HG03571 (cell line): ENCODE measurements at regions not wholly inside any gene's neighbourhood (a gene's known extent, or its start where the extent isn't known, plus 50 kb on each side); places are given as distances from the start of the nearest gene placed in this dataset.

Experiments used
- ATAC-seq: cut with Tn5 transposase; IDR thresholded peaks from one replicate; pipeline ENCODE4 v1.9.1; 2021; ENCODE audit not compliant: unreplicated experiment

DNA sequence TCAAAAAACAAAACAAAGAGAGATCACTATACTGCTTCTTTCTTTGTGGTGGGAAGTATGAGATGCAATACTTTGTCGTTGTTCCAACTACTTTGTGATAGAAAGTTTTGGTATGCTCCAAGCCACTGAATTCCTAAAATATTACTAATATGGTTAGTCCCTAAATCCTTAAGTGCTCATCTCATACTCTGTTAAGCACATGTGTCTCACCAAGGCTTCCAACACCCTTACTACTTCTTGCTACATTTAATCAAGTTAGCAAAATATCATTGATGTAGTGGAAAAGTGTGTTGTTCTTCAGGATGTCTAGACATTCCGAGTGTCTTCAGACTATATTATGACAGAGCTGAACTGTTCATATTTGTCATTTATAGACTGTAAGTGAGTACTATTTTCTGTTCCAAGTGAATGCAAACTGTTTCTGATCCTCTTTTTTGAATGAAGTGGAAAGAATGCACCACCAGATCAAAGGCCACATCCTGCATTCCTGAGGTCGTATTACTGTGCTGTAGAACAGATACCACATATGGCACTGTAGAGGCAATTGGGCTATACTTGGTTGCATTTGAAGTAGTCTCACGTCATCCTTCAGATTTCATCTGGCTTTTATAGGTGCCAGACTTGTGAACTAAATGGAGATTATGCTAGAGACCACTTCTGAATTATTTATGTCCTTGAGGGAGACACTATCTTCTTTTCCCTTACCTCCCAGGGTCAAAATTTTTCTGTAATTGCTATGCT, 298.4 kb upstream of the ZNF521 start:
- no peak for ATAC-seq

DNA sequence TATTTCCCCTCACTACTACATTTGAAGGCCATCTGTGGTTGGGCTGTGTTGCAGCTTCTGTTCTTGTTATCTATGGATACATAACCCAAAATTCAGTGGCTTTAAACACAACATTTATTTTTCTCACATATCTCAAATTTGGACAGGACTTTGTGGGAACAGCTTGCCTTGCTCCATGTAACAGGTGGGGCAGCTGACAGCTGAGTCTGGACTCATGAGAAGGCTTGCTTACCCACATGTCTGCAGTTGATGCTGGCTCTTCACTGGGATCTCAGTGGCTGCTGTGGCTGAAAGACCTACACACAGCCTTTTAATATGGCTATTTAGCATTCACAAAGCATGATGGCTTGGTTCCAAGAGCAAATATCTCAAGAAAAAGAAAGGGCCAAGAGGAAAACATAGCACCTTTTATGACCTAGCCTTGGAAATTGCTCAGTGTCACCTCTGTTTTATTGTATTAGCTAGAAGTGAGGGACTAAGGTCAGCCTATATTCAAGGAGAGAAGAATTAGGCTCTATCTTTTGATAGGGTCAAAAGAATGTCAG, 296.8 kb upstream of the ZNF521 start:
- no peak for ATAC-seq

DNA sequence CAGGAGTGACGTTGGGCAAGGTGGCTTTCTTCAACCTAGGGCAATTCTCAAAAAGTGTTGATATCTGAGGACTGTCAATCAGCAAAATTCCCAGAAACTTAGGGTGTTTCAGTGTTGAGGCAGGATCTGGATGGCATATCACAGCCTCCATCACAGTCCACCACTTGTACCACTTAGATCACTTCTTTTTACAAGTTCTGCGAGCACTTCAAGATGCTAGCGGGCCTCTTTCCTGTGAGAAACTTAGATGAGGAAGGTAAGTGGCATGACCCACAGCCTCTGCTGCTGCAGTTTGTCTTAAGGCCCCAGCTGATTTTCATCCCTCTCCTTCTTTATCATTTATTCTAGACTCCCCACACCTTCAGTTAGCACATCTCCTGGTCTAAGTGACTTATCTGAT, 295.4 kb upstream of the ZNF521 start:
- ATAC-seq: no peak

DNA sequence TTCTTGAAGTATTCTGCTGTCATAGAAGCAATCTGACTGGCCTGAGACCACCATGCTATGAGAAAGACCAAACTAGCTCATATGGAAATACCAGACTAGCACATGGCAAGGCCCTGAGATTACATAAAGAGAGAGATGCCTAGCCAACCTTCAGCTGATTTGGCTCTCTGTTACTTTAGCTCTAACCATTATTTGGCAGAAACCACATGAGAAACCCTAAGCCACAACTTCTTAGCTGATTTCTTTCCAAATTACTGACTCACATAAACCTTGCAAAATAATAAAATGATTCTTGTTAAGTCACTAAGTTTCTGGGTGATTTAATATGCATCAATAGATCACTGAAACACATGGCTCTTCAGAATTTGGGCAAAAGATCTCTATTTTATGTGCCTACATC, 295.0 kb upstream of the ZNF521 start:
- no peak for ATAC-seq

DNA sequence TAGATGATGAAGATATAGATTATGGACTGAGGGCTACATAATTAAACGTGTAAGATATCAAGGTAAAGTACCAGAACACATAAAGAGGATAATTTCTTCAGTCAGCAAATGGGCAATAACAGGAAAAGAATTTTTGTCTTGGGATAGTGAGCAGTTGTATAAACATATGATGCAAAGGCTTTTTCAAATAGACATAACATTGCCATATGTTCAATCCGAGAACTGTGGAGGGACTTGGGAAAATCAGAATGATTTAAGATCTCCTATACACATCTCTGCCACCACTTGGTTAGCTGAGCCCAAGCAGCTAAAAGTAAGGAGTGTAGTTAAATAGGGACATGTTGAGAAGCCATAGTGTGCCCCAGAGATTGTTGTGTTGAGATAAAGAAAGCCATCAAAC, 287.6 kb upstream of the ZNF521 start:
- ATAC-seq: no peak

DNA sequence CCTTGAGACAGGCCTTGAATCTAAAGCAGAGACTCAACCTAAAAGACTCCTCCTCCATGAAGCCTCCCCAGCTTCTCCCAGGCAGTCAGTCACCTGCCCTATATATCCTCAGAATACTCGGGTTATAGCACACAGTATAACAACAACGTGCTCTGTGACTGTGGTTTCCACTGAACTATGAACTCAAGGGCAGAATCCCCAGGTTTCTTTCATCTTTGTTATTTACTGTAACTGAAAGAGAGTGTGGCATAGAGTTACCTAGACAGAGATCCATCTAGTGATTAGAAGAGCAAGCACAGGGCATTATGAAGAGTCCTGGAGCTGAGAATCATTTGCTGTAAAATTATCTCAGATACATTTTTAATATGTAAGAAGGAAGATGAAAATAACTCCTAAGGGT, 281.6 kb upstream of the ZNF521 start:
- ATAC-seq: no peak

DNA sequence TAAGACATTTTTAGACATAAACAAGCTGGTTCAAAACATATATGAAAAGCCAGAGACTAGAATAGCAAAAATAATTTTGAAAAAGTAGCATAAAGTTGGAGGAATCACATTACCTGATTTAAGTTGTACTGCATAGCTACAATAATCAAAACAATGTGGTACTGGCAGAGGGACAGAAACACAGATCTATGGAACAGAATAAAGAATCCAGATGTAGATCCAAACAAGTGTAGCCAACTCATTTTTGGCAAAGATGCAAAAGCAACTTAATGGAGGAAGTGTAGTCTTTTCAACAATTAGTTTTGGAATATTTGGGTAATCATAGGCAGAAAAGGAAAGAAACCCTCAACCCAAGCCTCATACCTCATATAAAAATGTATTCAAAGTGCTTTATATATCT, 278.7 kb upstream of the ZNF521 start:
- no peak for ATAC-seq

DNA sequence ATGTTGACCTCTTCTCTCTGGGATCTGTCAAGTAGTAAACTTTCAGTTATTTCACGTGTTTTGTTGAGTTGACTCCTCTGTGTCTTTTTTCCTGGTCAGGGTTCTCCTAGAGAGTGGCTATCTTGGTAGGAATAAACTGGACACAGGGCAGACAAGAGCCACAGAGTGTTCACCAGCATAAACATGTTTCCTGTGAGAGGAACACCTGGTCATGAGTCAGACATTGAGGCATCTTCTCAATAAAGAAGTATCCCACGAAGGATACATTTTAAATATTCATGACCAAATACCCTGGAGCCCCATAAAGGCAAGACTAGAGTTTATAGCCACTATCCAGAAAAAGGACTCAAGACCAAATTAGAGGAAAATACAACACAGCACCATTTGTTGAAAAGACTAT, 269.7 kb upstream of the ZNF521 start:
- ATAC-seq: no peak

DNA sequence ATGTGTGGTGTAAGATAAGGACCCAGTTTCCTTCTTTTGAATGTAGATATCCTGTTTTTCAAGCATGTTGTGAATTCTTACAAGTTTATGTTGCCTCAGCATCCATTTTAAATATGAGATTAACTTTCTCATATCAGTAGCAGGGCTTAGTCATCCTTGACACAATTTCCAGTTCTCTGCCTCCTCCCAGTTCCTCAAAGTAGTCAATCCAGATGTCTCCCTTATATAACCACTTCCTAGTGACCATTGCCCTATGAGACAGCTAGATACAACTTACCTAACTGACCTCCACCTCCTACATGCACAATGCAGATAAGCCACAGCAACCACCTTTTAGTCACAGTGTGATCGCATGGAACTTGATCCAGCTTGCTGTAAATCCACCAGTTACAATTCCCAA, 269.2 kb upstream of the ZNF521 start:
- no peak for ATAC-seq

DNA sequence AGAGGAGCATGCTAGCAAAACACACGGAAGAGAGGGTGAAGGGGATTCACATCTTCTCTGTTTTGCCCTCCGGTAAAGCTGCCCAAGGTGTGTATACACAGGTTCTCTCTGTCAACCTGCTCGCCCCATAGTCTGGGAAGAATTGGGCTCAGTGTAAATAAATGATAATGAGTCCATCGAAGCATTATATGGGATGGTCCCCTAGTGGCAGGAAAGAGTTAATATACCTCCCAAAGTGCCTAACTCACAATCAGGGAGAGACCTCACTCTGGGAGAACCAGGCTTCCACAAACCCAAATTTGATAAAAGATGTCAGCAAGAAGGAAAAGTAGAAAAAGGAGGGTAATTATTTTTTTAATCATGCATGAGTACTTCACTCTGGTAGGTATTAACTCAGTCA, 262.2 kb upstream of the ZNF521 start:
- ATAC-seq: no peak

DNA sequence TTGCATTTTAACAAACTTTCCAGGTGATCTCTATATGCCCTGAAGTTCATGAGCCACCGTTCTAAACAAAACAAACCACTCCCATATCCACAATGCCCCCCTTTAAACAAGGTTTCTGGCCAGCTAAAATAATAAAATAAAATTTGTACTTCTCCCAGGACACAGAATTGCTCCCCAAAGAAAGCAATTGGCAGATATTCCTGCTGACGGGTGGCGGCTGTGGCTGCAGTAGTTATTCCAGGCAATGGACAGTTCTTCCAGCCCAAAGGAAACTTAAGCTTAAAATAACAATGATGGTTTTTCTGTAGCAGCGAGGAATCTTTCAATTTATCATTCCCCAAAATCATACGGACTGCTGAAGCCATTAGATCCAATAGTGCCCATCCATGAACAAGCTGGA, 260.5 kb upstream of the ZNF521 start:
- no peak for ATAC-seq

DNA sequence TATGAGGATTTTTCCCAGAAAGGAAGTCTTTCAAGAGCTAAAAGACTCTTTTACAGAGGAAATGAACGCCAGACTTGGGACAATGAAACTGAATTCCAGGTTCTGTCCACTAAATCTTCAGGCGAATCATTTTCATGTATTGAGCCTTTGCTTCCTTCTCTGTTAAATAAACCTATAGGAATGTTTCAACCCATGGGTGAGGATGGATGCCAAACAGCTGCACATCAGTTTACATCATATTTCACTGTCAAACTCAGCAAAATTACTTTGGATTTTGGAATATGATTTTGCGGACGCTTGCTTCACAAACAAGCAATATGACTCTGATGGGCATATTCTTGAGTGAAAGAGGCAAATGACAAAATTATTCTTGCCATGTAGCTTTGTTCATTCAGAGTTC, 256.1 kb upstream of the ZNF521 start:
- ATAC-seq: no peak

DNA sequence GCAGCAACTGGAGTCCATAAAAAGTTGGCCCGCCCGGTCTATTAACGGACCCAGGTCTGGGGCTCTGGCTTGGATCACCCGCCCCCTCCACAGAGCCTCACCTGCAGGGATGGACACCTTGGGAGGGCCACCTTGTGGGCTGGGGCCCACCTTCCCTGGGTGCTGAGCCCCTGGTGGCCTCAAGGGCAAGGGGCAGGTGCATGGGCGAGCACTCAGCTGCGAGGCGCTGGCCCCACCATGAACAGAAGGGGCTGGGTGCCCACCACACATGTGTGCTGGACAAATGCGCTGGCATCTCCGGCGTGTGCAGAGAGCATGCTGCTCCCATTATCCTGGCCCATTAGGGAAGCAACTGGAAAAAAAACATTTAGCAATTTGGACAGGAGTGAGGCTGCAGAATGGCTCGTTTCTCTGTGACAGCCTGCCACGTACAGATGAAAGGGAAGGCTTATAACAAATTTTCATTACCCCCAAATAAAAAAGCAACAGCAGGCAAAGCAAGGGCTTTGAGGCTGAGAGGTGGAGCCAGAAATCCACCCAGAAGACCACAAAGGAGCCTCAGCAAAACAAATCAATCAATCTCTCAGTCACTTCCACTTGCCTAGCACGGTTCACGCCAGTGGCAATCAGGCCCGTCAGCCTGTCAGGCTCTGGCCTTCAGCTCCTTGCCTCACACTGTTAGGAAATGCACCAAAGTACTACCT, 253.1 kb upstream of the ZNF521 start:
- no peak for ATAC-seq

DNA sequence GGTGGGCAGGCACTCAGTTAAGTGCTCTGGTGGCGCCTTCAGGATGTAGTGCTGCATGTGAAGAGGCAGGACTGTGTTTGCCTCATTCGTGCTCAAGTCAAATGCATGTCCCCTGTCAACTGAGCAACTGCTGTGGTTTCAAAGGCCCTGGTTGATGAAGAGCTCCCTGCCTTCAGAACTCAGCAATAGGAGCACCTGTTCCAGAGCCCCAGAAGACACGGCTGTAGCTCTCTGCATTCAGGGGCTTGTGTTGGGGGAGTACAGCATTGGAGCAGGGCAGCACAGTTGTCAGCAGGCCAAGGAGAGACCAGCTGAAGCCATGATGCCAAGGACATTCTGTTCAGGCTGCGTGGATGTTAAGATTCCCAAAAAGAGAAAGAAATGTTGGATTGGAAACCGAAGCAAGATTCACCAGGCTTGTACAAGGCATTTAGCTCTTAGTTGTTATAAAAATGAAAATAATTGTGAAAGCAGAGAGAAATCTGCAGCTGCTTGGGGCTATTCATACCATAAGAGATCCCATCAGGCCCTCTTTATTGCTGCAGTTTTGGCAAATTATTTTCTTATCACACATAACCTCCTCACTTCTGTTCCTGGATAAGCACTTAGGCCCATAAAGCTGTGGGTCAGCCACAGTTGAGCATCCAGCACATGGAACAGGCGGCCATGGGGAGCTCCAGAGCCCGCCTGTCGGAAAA, 252.4 kb upstream of the ZNF521 start:
- ATAC-seq: no peak

DNA sequence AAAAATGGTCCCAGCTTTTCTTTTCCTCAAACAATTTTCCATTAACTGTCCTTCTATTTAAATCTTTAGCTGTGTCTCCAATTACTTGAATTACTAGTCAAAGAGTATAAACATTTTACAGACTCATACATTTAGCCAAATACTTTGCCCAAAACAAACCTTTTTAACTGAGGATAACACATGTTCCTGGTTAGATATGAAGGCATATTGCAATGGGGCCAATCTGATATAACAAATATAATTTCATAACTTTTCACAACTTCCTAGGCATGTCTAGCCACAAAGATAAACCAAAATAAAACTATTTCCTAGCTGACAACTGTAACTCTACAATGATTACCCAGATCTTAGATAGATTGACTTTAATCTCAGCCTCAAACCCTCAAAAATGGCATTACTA, 247.5 kb upstream of the ZNF521 start:
- no peak for ATAC-seq

DNA sequence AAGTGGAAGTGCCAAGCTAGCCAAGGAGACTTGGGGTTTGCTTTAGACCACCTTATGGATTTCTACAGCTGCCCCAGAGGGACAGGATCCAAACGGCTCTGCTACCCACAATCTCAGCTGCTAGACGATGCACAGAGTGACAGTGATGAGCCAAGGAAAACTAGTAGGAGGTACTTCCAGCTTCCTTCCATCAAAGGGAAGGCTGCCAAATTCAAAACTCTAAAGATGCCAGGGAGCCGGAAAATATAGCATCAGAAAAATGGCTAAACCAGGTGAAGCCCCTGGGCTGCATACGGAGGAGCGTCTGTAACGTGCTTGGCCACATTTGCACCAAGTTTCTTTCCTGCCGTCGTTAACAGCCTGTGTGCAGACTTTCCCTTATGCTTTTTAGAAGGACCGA, 245.5 kb upstream of the ZNF521 start:
- no peak for ATAC-seq

DNA sequence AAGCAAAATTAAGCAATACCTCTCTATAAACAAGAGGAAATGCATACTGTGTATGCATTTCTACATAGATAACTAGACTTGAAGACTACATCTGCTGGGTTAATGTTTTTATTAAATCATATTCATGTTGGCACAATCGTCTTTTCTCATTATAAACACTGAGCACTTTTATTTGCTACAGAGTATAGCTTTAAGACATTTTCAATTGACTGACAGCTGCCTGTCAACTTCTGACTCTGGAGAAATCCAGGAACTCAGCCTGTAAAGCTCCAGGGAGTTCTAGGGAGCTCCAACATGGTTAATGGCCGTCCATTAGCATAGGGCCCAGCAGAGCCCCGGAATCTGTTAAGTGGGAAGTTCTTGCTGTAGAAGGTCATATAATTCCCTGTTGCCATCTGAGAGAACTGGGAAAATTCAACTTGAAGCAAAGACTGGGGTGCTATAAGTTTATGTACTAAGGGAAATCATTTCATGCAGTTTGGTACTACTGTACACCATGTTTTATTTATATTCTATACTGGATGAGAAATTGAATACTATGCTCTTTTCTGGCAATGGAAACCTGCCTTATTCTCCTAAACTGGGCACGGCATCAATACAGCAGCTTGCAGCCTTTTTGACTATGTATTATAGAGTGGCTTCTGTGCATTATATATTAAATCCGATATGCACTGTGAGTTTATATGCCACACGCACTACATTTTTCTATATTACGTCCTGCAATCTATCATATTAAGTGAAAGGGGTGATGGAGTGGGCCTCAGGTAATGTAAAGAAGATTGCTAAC, 243.5 kb upstream of the ZNF521 start:
- no peak for ATAC-seq

DNA sequence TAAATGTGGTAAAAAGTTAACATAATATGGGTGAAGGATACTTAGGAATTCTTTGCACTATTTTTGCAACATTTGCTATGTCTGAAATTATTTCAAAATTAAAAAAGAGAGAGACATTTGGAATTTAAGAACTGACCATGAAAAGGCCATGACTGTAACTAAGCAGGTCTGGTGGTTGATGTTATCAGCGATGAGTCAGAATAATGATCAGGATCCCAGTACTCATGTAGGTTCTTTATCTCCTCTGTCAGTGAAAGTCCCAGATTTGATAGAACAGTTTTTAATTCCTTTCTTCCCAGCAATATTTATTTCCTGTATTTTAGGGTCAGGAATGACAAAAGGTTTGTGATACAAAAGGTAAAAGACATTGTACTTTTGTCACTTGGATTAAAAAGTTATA, 242.4 kb upstream of the ZNF521 start:
- ATAC-seq: no peak

DNA sequence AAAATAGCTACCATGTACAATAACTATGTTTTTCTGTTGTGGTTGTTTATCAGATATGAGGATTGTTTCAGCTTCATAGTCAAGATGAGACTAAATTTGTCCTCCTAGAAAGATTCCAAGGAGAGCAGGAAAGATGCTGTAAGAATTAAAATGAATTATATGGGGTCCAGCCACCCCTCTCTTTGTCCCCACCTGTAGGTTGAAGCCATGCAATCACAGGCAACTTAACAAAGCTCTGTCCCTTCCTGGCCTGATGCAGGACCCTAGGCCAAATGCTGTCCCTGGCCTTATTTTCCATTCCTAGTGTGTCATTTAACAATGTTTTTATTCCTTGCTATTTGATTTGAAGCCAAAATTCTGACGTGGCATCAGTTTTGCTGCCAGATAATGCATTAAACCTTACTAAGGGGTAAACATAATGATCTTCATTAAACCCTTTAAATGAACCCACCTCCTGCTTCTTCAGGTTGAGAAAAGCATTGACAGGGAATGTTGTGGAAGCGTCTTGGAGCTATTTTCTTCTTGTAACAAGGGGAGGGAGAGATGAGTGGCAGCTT, 240.9 kb upstream of the ZNF521 start:
- no peak for ATAC-seq

DNA sequence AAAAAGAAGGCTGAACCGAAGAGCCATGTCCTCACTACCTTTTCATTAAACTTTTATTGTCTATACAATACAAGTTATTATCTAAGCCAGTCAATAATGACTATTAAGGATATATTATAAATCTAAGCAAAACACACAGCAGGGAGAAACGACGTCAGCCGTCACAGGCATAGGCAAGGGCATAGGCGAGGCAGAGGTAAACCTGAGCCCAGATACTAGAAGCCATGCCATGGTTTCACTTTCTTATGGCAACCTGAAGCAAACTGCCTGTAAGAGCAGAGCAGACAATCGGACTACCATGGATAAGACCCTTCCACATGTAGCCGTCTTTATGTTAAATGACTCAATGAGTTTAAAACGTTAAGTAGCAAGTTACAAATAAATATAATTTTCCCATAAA, 238.5 kb upstream of the ZNF521 start:
- no peak for ATAC-seq

DNA sequence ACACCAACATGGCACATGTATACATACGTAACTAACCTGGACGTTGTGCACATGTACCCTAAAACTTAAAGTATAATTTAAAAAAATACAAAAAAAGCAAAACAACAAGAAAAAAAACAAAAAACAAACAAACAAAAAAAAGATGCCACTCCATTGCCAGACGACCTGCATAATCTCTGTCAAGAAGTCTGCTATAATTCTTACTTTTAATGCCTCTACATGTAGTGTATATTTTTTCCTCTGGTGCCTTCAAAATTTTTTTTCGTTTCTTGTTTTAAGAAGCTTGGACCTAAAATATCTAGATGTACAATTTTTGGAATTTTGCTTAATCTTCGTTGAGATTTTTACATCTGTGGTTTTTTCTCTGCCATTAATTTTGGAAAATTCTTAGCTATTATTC, 235.6 kb upstream of the ZNF521 start:
- no peak for ATAC-seq
